Ishikawa (cell line): ENCODE measurements at regions not wholly inside any gene's neighbourhood (a gene's known extent, or its start where the extent isn't known, plus 50 kb on each side); places are given as distances from the start of the nearest gene placed in this dataset.

Experiments used
- CEBPB ChIP-seq: IDR thresholded peaks from 2 replicates; pipeline ENCODE4 v1.6.1; 2012
- CREB1 ChIP-seq: IDR thresholded peaks from 2 replicates; pipeline ENCODE4 v1.6.1; 2012; ENCODE audit warnings: low read depth
- EGR1 ChIP-seq: IDR thresholded peaks from 2 replicates; pipeline ENCODE4 v1.6.1; 2012
- EP300 ChIP-seq: IDR thresholded peaks from 2 replicates; pipeline ENCODE4 v1.6.1; 2012; ENCODE audit warnings: borderline replicate concordance
- FOXM1 ChIP-seq: IDR thresholded peaks from 2 replicates; pipeline ENCODE4 v1.6.1; 2012; ENCODE audit warnings: low read depth, borderline replicate concordance
- NFIC ChIP-seq: IDR thresholded peaks from 2 replicates; pipeline ENCODE4 v1.6.1; 2012
- RAD21 ChIP-seq: IDR thresholded peaks from 2 replicates; pipeline ENCODE4 v1.6.1; 2012; ENCODE audit warnings: low read depth
- TAF1 ChIP-seq: IDR thresholded peaks from 2 replicates; pipeline ENCODE4 v1.6.1; 2012; ENCODE audit warnings: low read depth, mild to moderate bottlenecking
- TCF12 ChIP-seq: IDR thresholded peaks from 2 replicates; pipeline ENCODE4 v1.6.1; 2012; ENCODE audit warnings: low read depth
- TEAD4 ChIP-seq: IDR thresholded peaks from 2 replicates; pipeline ENCODE4 v1.6.1; 2012
- YY1 ChIP-seq: IDR thresholded peaks from 2 replicates; pipeline ENCODE4 v1.6.1; 2012; ENCODE audit warnings: low read depth
- ZBTB7A ChIP-seq: IDR thresholded peaks from 2 replicates; pipeline ENCODE4 v1.6.1; 2012; ENCODE audit warnings: low read depth
- TF ChIP-seq, protein P1 (sequence below): IDR thresholded peaks from 2 replicates; pipeline ENCODE4 v1.6.1; 2012; ENCODE audit warnings: low read depth, mild to moderate bottlenecking
- TF ChIP-seq, protein P2 (sequence below): IDR thresholded peaks from 2 replicates; pipeline ENCODE4 v1.6.1; 2012
- TF ChIP-seq, protein P3 (sequence below): IDR thresholded peaks from 2 replicates; pipeline ENCODE4 v1.6.1; 2012

DNA sequence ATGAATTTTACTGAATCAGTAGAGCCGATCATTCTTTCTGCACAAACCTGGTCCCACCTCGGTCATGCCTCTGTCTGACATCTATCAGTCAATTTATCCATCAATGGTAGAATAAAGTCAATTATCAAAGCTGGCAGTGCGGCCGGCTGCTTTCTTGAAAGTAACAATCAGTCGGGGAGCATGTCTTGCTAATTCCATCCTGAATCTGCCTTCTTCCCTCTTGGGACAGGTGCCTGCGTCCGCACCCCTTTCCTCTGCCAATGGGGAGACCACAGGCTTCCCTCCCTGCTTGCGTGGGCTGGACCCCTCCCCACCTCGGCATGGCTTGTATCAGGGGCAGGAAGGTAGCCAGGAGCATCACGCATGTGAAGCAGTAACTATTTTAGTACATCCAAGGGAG, 962.9 kb downstream of the BRD1 start:
- no peak for TF ChIP-seq TCF12
- TF ChIP-seq EGR1 = no peak
- TF ChIP-seq EP300 = no peak
- TF ChIP-seq, protein P1, sequence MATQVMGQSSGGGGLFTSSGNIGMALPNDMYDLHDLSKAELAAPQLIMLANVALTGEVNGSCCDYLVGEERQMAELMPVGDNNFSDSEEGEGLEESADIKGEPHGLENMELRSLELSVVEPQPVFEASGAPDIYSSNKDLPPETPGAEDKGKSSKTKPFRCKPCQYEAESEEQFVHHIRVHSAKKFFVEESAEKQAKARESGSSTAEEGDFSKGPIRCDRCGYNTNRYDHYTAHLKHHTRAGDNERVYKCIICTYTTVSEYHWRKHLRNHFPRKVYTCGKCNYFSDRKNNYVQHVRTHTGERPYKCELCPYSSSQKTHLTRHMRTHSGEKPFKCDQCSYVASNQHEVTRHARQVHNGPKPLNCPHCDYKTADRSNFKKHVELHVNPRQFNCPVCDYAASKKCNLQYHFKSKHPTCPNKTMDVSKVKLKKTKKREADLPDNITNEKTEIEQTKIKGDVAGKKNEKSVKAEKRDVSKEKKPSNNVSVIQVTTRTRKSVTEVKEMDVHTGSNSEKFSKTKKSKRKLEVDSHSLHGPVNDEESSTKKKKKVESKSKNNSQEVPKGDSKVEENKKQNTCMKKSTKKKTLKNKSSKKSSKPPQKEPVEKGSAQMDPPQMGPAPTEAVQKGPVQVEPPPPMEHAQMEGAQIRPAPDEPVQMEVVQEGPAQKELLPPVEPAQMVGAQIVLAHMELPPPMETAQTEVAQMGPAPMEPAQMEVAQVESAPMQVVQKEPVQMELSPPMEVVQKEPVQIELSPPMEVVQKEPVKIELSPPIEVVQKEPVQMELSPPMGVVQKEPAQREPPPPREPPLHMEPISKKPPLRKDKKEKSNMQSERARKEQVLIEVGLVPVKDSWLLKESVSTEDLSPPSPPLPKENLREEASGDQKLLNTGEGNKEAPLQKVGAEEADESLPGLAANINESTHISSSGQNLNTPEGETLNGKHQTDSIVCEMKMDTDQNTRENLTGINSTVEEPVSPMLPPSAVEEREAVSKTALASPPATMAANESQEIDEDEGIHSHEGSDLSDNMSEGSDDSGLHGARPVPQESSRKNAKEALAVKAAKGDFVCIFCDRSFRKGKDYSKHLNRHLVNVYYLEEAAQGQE = no peak
- TF ChIP-seq RAD21 = no peak
- TF ChIP-seq, protein P2, sequence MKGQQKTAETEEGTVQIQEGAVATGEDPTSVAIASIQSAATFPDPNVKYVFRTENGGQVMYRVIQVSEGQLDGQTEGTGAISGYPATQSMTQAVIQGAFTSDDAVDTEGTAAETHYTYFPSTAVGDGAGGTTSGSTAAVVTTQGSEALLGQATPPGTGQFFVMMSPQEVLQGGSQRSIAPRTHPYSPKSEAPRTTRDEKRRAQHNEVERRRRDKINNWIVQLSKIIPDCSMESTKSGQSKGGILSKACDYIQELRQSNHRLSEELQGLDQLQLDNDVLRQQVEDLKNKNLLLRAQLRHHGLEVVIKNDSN = no peak

DNA sequence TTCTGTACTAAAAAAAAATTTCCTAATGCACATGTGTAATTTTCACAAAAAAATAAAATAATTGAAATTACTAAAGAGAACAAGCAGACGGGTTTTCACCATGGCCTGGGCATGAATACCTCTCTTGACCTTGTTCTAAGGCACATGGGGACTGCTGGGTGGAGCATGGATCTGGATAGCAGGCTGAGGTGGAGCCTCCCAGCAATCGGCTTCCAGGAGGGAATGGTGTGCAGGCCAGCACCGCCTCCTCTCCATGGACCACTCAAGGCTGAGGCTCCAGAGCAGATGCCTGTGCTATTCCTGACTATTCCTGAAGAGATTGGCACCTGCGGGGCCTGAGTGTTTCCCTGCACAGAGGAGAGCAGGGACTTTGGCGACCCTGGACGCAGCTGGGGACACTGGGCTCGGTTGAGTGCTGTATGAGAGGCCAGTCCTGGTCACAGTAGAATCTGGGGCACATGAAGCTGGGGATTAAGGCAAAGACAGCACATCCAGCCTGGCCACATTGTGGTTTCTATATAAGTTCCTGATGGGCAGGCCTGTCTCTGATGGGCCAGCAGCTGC, 963.6 kb downstream of the BRD1 start:
- TF ChIP-seq TAF1 (no peak), CEBPB (no peak), TCF12 (no peak), NFIC (no peak), TEAD4 (no peak), YY1 (no peak), CREB1 (no peak), EP300 (no peak), FOXM1 (no peak), RAD21 (no peak), EGR1 (no peak), ZBTB7A (no peak)
- TF ChIP-seq, protein P2 = no peak
- TF ChIP-seq, protein P3, sequence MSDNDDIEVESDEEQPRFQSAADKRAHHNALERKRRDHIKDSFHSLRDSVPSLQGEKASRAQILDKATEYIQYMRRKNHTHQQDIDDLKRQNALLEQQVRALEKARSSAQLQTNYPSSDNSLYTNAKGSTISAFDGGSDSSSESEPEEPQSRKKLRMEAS = no peak
- TF ChIP-seq, protein P1 = no peak

DNA sequence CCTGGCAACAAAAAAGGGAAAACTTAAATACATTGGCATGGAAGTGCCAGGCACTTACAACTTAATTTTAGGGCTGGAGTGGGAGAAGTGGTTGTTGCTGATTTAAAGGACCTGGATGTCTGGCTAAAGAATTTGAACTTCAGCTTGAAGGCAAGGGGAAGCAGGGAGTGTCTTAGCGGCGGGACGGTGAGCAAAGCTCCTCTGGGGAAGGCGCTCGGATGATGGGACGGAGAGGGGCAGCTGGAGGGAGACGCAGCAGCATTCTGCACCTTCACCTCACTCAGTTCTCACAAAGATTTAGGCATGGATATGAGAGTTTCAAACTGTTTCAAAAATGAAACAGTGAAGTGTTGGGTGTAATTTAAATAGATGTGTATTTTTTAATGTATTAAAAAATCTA, 967.1 kb downstream of the BRD1 start:
- TF ChIP-seq, protein P3 = no peak
- TF ChIP-seq FOXM1 (no peak), EP300 (no peak), CEBPB (no peak), ZBTB7A (no peak), RAD21 (no peak), NFIC (no peak), YY1 (no peak), TAF1 (no peak), TCF12 (no peak), TEAD4 (no peak), CREB1 (no peak)
- TF ChIP-seq, protein P1 = no peak
- TF ChIP-seq, protein P2 = no peak

DNA sequence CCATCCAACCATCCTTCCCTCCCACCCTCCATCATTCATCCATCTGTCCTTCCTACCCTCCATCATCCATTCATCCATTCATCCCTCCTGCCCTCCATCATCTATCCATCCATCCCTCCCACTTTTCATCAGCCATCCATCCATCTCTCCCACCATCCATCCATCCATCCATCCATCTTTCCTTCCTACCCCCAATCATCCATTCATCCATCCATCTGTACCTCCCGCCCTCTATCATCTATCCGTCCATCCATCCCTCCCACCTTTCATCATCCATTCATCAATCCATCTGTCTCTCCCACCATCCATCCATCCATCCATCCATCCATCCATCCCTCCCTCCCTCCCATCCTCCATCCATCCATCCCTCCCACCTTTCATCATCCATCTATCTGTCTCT, 968.8 kb downstream of the BRD1 start:
- no peak for TF ChIP-seq NFIC
- TF ChIP-seq FOXM1 = no peak
- no peak for TF ChIP-seq EGR1
- no peak for TF ChIP-seq CEBPB
- TF ChIP-seq TCF12 = no peak
- TF ChIP-seq CREB1 = no peak
